Gastrocnemius medialis (tissue), 4 donors: ENCODE measurements at regions not wholly inside any gene's neighbourhood (a gene's known extent, or its start where the extent isn't known, plus 50 kb on each side); places are given as distances from the start of the nearest gene placed in this dataset.
A peak's percentile ranks its signal among the peaks of the same experiment; 100 is the strongest.

Source experiments
- ATAC-seq, 2 donors: fragments of 150-250 bp; one replicate each; pipeline ENCODE4 v1.9.1; 2016
- DNase-seq, 2 donors: peaks; one replicate each; pipeline ENCODE4 v3.0.0-alpha.2; 2019
- H3K27ac ChIP-seq, 4 donors: fragments of 200-600 bp; sonication (generic); 1 replicate in 1 of 4; 2 replicates in 3 of 4; pipeline ENCODE4 v1.5.1; 2016 to 2018; ENCODE audit warnings: mild to moderate bottlenecking in 2 of 4, moderate library complexity in 1 of 4
- H3K27me3 ChIP-seq, 3 donors: fragments of 200-600 bp; sonication (generic) in 2 of 3; 1 replicate in 1 of 3; 2 replicates in 2 of 3; pipeline versions ENCODE4 v1.5.1 to v1.6.0; 2016 to 2019; ENCODE audit warnings: mild to moderate bottlenecking in 1 of 3, moderate library complexity in 1 of 3
- H3K36me3 ChIP-seq, 2 donors: fragments of 200-600 bp; sonication (generic) in 1 of 2; one replicate each; pipeline ENCODE4 v1.5.1; 2017 to 2018
- H3K4me1 ChIP-seq, 2 donors: fragments of 200-600 bp; sonication (generic) in 1 of 2; one replicate each; pipeline ENCODE4 v1.5.1; 2016 to 2017; ENCODE audit warnings: mild to moderate bottlenecking in 2 of 2
- H3K4me3 ChIP-seq, 4 donors: fragments of 200-600 bp; sonication (generic) in 3 of 4; 1 replicate in 1 of 4; 2 replicates in 3 of 4; pipeline ENCODE4 v1.5.1; 2016 to 2019; ENCODE audit warnings: mild to moderate bottlenecking in 2 of 4
- H3K9me3 ChIP-seq, 3 donors: fragments of 200-600 bp; sonication (generic) in 2 of 3; 1 replicate in 1 of 3; 2 replicates in 2 of 3; pipeline ENCODE4 v1.5.1; 2016 to 2019
- CTCF ChIP-seq, 5 experiments: fragments of 450-650 bp in 3 of 5; fragments of 200-600 bp in 2 of 5; sonication (generic) in 2 of 5; IDR thresholded peaks in 4 of 5; conservative IDR thresholded peaks in 1 of 5; 1 replicate in 4 of 5; 2 replicates in 1 of 5; pipeline ENCODE4 v1.5.1; 2016 to 2019; ENCODE audit warnings: antibody characterized with exemption in 5 of 5, mild to moderate bottlenecking in 3 of 5, moderate library complexity in 3 of 5
- POLR2A ChIP-seq, 2 donors: fragments of 450-650 bp; IDR thresholded peaks; one replicate each; pipeline ENCODE4 v1.6.1; 2017; ENCODE audit warnings: antibody characterized with exemption in 2 of 2, mild to moderate bottlenecking in 2 of 2, moderate library complexity in 2 of 2
- in situ Hi-C, 4 donors: fragments of 200-750 bp; cut with MboI; loops; one replicate each; pipeline versions ENCODE4 v1.15.0 to v1.8.0; 2017; ENCODE audit warnings: low sequenced_read_pairs in 4 of 4
- intact Hi-C: fragments of 100-400 bp; cut with DNase I; formaldehyde crosslinking; loops from one replicate; pipeline ENCODE4 v1.15.1; 2023; ENCODE audit warnings: low total_unique reads

GRCh38 chr17:78305801-78306200, 54.1 kb downstream of the SOCS3 start:
- Histone ChIP-seq H3K27me3 (no peaks in the 10 kb centered on the region), H3K4me1 (peaks cover 14 to 21% of the 10 kb centered on the region in 2 donors), H3K4me3 (no peak overlapping the region), H3K36me3 (no peaks in the 10 kb centered on the region), H3K27ac (no peak overlapping the region), H3K9me3 (no peaks in the 10 kb centered on the region)
- in situ Hi-C loops (no loop called here), intact Hi-C loops (no loop called here)
- no peak for TF ChIP-seq CTCF (IDR thresholded peaks at IDR 0.05 in 4 of 5, conservative IDR thresholded peaks at IDR 0.05 in 1 of 5)
- TF ChIP-seq POLR2A (IDR thresholded peaks at IDR 0.05) = no peak
- ATAC-seq (no peak), DNase-seq (no peak)

GRCh38 chr17:78304549-78305037, 55.3 kb downstream of the SOCS3 start:
- peak in 1 of 2 donors; percentile 49 for DNase-seq

GRCh38 chr17:78302478-78302877, 57.4 kb downstream of the SOCS3 start:
- in situ Hi-C loops = no loop called here

More at GRCh38 chr17:78304549-78305037, 55.3 kb downstream of the SOCS3 start:
- TF ChIP-seq POLR2A (IDR thresholded peaks at IDR 0.05) = no peak
- no peak for TF ChIP-seq CTCF (IDR thresholded peaks at IDR 0.05 in 4 of 5, conservative IDR thresholded peaks at IDR 0.05 in 1 of 5)
- intact Hi-C loops (no loop called here), in situ Hi-C loops (no loop called here)
- ATAC-seq = no peak
- Histone ChIP-seq H3K36me3 (no peaks in the 10 kb centered on the region), H3K4me1 (peaks cover 14 to 24% of the 10 kb centered on the region in 2 donors), H3K9me3 (no peaks in the 10 kb centered on the region), H3K4me3 (no peak overlapping the region), H3K27me3 (no peaks in the 10 kb centered on the region), H3K27ac (no peak overlapping the region)

GRCh38 chr17:78301821-78302213, 58.1 kb downstream of the SOCS3 start:
- ATAC-seq = no peak

More at GRCh38 chr17:78302478-78302877, 57.4 kb downstream of the SOCS3 start:
- intact Hi-C loops = no loop called here
- TF ChIP-seq CTCF (IDR thresholded peaks at IDR 0.05 in 4 of 5, conservative IDR thresholded peaks at IDR 0.05 in 1 of 5) (no peak), POLR2A (IDR thresholded peaks at IDR 0.05) (no peak)
- Histone ChIP-seq H3K27me3 (no peaks in the 10 kb centered on the region), H3K4me1 (peaks cover 6 to 16% of the 10 kb centered on the region in 2 donors), H3K4me3 (no peak overlapping the region), H3K9me3 (no peaks in the 10 kb centered on the region), H3K27ac (no peak overlapping the region), H3K36me3 (no peaks in the 10 kb centered on the region)
- ATAC-seq (no peak), DNase-seq (no peak)

More at GRCh38 chr17:78301821-78302213, 58.1 kb downstream of the SOCS3 start:
- Histone ChIP-seq H3K36me3 (no peaks in the 10 kb centered on the region), H3K27me3 (no peaks in the 10 kb centered on the region), H3K4me3 (no peak overlapping the region), H3K9me3 (no peaks in the 10 kb centered on the region), H3K27ac (no peak overlapping the region), H3K4me1 (peaks cover 0 to 15% of the 10 kb centered on the region in 2 donors)
- in situ Hi-C loops = no loop called here
- no peak for DNase-seq
- TF ChIP-seq CTCF (IDR thresholded peaks at IDR 0.05 in 4 of 5, conservative IDR thresholded peaks at IDR 0.05 in 1 of 5) (no peak), POLR2A (IDR thresholded peaks at IDR 0.05) (no peak)
- intact Hi-C loops = no loop called here
